Lower leg skin (tissue), 4 donors: ENCODE measurements at regions not wholly inside any gene's neighbourhood (a gene's known extent, or its start where the extent isn't known, plus 50 kb on each side); places are given as distances from the start of the nearest gene placed in this dataset.

ENCODE experiments used
- DNase-seq, 2 donors: peaks; one replicate each; pipeline ENCODE4 v3.0.0-alpha.2; 2019; ENCODE audit warnings: low spot score in 2 of 2
- H3K4me3 ChIP-seq: fragments of 200-600 bp; sonication (generic); 2 replicates; pipeline ENCODE4 v1.5.1; 2017; ENCODE audit warnings: mild to moderate bottlenecking, low read depth; ENCODE audit not compliant: poor library complexity, severe bottlenecking
- CTCF ChIP-seq, 3 donors: fragments of 450-650 bp; IDR thresholded peaks; one replicate each; pipeline ENCODE4 v1.5.1; 2016; ENCODE audit warnings: antibody characterized with exemption in 3 of 3, mild to moderate bottlenecking in 3 of 3, moderate library complexity in 2 of 3
- POLR2A ChIP-seq, 2 donors: fragments of 450-650 bp; IDR thresholded peaks; one replicate each; pipeline ENCODE4 v1.6.1; 2016 to 2017; ENCODE audit warnings: antibody characterized with exemption in 2 of 2, mild to moderate bottlenecking in 1 of 2, moderate library complexity in 1 of 2
- WGBS, 2 donors: methylation state at CpG; one replicate each; pipeline ENCODE4 v1.1.5; 2018; 5-methylcytosine and 5-hydroxymethylcytosine counted together
- intact Hi-C: fragments of 100-400 bp; cut with DNase I; formaldehyde crosslinking; loops from one replicate; pipeline ENCODE4 v1.15.0; 2023; ENCODE audit warnings: low total_unique reads

- TF ChIP-seq CTCF (IDR thresholded peaks at IDR 0.05) (no peak), POLR2A (IDR thresholded peaks at IDR 0.05) (no peak)
- 44 to 48% methylated on average over 2 of the region's 2 CpGs for WGBS, 2 donors
- DNase-seq, result no peak
Observed at GRCh38 chr3:25938566-25939325, 148.9 kb downstream of the OXSM start.

GRCh38 chr3:25940935-25941334 is 151.0 kb downstream of the OXSM start:
- WGBS, 2 donors, result 87% methylated on average over 2 of the region's 2 CpGs
- TF ChIP-seq CTCF (IDR thresholded peaks at IDR 0.05) (no peak), POLR2A (IDR thresholded peaks at IDR 0.05) (no peak)
- no peak overlapping the region for H3K4me3 ChIP-seq
- DNase-seq, result no peak
- intact Hi-C loops, result no loop called here

More at GRCh38 chr3:25938566-25939325, 148.9 kb downstream of the OXSM start:
- no peak overlapping the region for H3K4me3 ChIP-seq
- intact Hi-C loops, result no loop called here

- no peak overlapping the region for H3K4me3 ChIP-seq
- intact Hi-C loops, result no loop called here
- WGBS, 2 donors, result 84 to 89% methylated on average over 5 of the region's 5 CpGs
- no peak for DNase-seq
- no peak for TF ChIP-seq CTCF (IDR thresholded peaks at IDR 0.05)
- no peak for TF ChIP-seq POLR2A (IDR thresholded peaks at IDR 0.05)
Observed at GRCh38 chr3:25944329-25944728, 154.4 kb downstream of the OXSM start.

- intact Hi-C loops, result no loop called here
- no peak for TF ChIP-seq POLR2A (IDR thresholded peaks at IDR 0.05)
- no peak overlapping the region for H3K4me3 ChIP-seq
- no peak for DNase-seq
Observed at GRCh38 chr3:25945366-25945765, 155.5 kb downstream of the OXSM start.

- H3K4me3 ChIP-seq, result no peak overlapping the region
- intact Hi-C loops, result no loop called here
- no peak for TF ChIP-seq CTCF (IDR thresholded peaks at IDR 0.05)
- no peak for TF ChIP-seq POLR2A (IDR thresholded peaks at IDR 0.05)
- DNase-seq, result no peak
- 74 to 77% methylated on average over 1 of the region's 1 CpG for WGBS, 2 donors
Observed at GRCh38 chr3:25945836-25946235, 155.9 kb downstream of the OXSM start.

GRCh38 chr3:25952133-25952532 is 162.2 kb downstream of the OXSM start:
- intact Hi-C loops, result no loop called here
- TF ChIP-seq POLR2A (IDR thresholded peaks at IDR 0.05) (no peak), CTCF (IDR thresholded peaks at IDR 0.05) (no peak)
- 72 to 75% methylated on average over 2 of the region's 2 CpGs for WGBS, 2 donors
- DNase-seq, result no peak
- H3K4me3 ChIP-seq, result no peak overlapping the region
